ENCODE measurements at regions not wholly inside any gene's neighbourhood (a gene's known extent, or its start where the extent isn't known, plus 50 kb on each side); places are given as distances from the start of the nearest gene placed in this dataset.

GRCh38 chr12:45566257-45566656 is 163.2 kb upstream of the ARID2 start:
- no peak for FAIRE-seq
- no peak overlapping the region for H3K4me2 ChIP-seq (ENCODE audit: insufficient read depth, low read length)
- POLR2A ChIA-PET: no interaction called here

More at GRCh38 chr12:45566257-45566656, 163.2 kb upstream of the ARID2 start:
- H3K9ac ChIP-seq (replicated peaks; ENCODE audit: extremely low read depth, insufficient read depth, low read length): no peak overlapping the region
- H3K27ac ChIP-seq (ENCODE audit: insufficient read depth, low read depth, low read length): no peak overlapping the region
- no peaks in the 10 kb centered on the region for H3K9me3 ChIP-seq (replicated peaks; ENCODE audit: control insufficient read depth, insufficient read depth, low read length)
- TF ChIP-seq JUN (IDR thresholded peaks at IDR 0.05; ENCODE audit: borderline replicate concordance, insufficient read depth, insufficient read length, low read depth): no peak
- TF ChIP-seq POLR2AphosphoS5 (IDR thresholded peaks at IDR 0.05; ENCODE audit: insufficient read depth, low read depth, low read length): no peak
- TF ChIP-seq MYC (IDR thresholded peaks at IDR 0.05; ENCODE audit: low read depth, low read length): no peak
- TF ChIP-seq, protein P1, sequence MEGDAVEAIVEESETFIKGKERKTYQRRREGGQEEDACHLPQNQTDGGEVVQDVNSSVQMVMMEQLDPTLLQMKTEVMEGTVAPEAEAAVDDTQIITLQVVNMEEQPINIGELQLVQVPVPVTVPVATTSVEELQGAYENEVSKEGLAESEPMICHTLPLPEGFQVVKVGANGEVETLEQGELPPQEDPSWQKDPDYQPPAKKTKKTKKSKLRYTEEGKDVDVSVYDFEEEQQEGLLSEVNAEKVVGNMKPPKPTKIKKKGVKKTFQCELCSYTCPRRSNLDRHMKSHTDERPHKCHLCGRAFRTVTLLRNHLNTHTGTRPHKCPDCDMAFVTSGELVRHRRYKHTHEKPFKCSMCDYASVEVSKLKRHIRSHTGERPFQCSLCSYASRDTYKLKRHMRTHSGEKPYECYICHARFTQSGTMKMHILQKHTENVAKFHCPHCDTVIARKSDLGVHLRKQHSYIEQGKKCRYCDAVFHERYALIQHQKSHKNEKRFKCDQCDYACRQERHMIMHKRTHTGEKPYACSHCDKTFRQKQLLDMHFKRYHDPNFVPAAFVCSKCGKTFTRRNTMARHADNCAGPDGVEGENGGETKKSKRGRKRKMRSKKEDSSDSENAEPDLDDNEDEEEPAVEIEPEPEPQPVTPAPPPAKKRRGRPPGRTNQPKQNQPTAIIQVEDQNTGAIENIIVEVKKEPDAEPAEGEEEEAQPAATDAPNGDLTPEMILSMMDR (IDR thresholded peaks at IDR 0.05; ENCODE audit: extremely low read depth in 1 of 2, insufficient read depth in 1 of 2, low read depth in 1 of 2, low read length in 2 of 2): no peak
- TF ChIP-seq EZH2 (IDR thresholded peaks at IDR 0.05; ENCODE audit: borderline replicate concordance, low read depth, low read length, severe bottlenecking): no peak
- no peak for TF ChIP-seq MAX (IDR thresholded peaks at IDR 0.05; ENCODE audit: insufficient read depth, insufficient read length)
- TF ChIP-seq GATA2 (IDR thresholded peaks at IDR 0.05; ENCODE audit: insufficient read depth, insufficient read length, low read depth, low read length): no peak
- dilution Hi-C loops (cut with MboI; ENCODE audit: extremely low pct_ligation_motif_present, low sequenced_read_pairs): no loop called here
- BruUV-seq (replicated peaks): no TSS peak
- no peak overlapping the region for H2AFZ ChIP-seq (ENCODE audit: low read depth, low read length)
- H4K20me1 ChIP-seq (replicated peaks; ENCODE audit: control insufficient read depth, extremely low read depth, insufficient read depth, low read length): no peaks in the 10 kb centered on the region
- no peaks in the 10 kb centered on the region for H3K36me3 ChIP-seq (ENCODE audit: control insufficient read depth in 2 of 2, extremely low read depth in 1 of 2, insufficient read depth in 2 of 2, low read length in 2 of 2)
- H3K4me1 ChIP-seq (ENCODE audit: control insufficient read depth, extremely low read depth, insufficient read depth, low read length): no peaks in the 10 kb centered on the region
- no peaks in the 10 kb centered on the region for H3K9me1 ChIP-seq (replicated peaks; ENCODE audit: control insufficient read depth, extremely low read depth, insufficient read depth, low read length)
- CTCF ChIA-PET: interaction anchor here (1.8 to 2.3 kb wide), 3 partner anchors 22 to 435 kb away, joined by 3 to 14 read pairs (median 7); no protein-coding TSS in a partner anchor
- intact Hi-C loops (cut with micrococcal nuclease): no loop called here
- no peak overlapping the region for H3K4me3 ChIP-seq (replicated peaks in 1 of 3; ENCODE audit: insufficient read depth in 1 of 3, low read depth in 1 of 3, low read length in 3 of 3)
- no peaks in the 10 kb centered on the region for H3K79me2 ChIP-seq (ENCODE audit: control insufficient read depth, insufficient read depth, low read length)
- no peak for DNase-seq (ENCODE audit: low read depth, low spot score)
- H3K27me3 ChIP-seq (ENCODE audit: control insufficient read depth in 2 of 2, insufficient read depth in 2 of 2, low read length in 2 of 2): peaks cover 12 to 19% of the 10 kb centered on the region in 2 experiments

All from endothelial cell of umbilical vein (primary cell).